Fibroblast of lung (primary cell): ENCODE measurements at regions not wholly inside any gene's neighbourhood (a gene's known extent, or its start where the extent isn't known, plus 50 kb on each side); places are given as distances from the start of the nearest gene placed in this dataset.

Experiments
- DNase-seq, 2 donors: peaks; one replicate each; pipeline versions ENCODE4 v3.0.0 to v3.0.0-alpha.2; 2010; ENCODE audit warnings: low read depth in 2 of 2
- H2AFZ ChIP-seq: 2 replicates; pipeline ENCODE4 v1.5.1; 2012; ENCODE audit warnings: low read length, control low read depth, inconsistent platforms
- H3K27ac ChIP-seq: 2 replicates; pipeline ENCODE4 v1.5.1; 2011; ENCODE audit warnings: low read length, control low read depth; ENCODE audit not compliant: insufficient read depth
- H3K27me3 ChIP-seq: 2 replicates; pipeline ENCODE4 v1.5.1; 2011; ENCODE audit warnings: mild to moderate bottlenecking, low read length; ENCODE audit not compliant: control insufficient read depth, insufficient read depth
- H3K36me3 ChIP-seq: 2 replicates; pipeline ENCODE4 v1.5.1; 2011; ENCODE audit warnings: low read length; ENCODE audit not compliant: control insufficient read depth, insufficient read depth
- H3K4me1 ChIP-seq: 2 replicates; pipeline ENCODE4 v1.5.1; 2011; ENCODE audit warnings: low read length; ENCODE audit not compliant: control insufficient read depth, insufficient read depth; ENCODE audit errors: extremely low read depth
- H3K4me2 ChIP-seq: 2 replicates; pipeline ENCODE4 v1.5.1; 2011; ENCODE audit warnings: low read length, control low read depth; ENCODE audit not compliant: insufficient read depth; ENCODE audit errors: extremely low read depth
- H3K4me3 ChIP-seq, 4 experiments: fragments of 200-600 bp in 1 of 4; sonication (generic) in 1 of 4; replicated peaks in 1 of 4; 2 replicates each; pipeline ENCODE4 v1.5.1; 2011 to 2016; ENCODE audit warnings: low read length in 4 of 4, low read depth in 3 of 4, mild to moderate bottlenecking in 3 of 4, control low read depth in 2 of 4, inconsistent platforms in 1 of 4, mixed read lengths in 1 of 4; ENCODE audit not compliant: insufficient read depth in 1 of 4; ENCODE audit errors: control extremely low read depth in 1 of 4
- H3K79me2 ChIP-seq: 2 replicates; pipeline ENCODE4 v1.5.1; 2012; ENCODE audit warnings: mild to moderate bottlenecking, low read length, inconsistent platforms; ENCODE audit not compliant: control insufficient read depth, insufficient read depth
- H3K9ac ChIP-seq: 2 replicates; pipeline ENCODE4 v1.5.1; 2011; ENCODE audit warnings: mild to moderate bottlenecking, low read length, control low read depth; ENCODE audit not compliant: insufficient read depth
- H3K9me3 ChIP-seq: 2 replicates; pipeline ENCODE4 v1.5.1; 2012; ENCODE audit warnings: low read depth, low read length; ENCODE audit not compliant: control insufficient read depth, insufficient read depth
- H4K20me1 ChIP-seq: 2 replicates; pipeline ENCODE4 v1.5.1; 2011; ENCODE audit warnings: low read length; ENCODE audit not compliant: control insufficient read depth, insufficient read depth; ENCODE audit errors: extremely low read depth
- EZH2 ChIP-seq: IDR thresholded peaks from 2 replicates; pipeline ENCODE4 v1.5.1; 2012; ENCODE audit warnings: low read length, control low read depth, mild to moderate bottlenecking; ENCODE audit errors: missing control alignments
- TF ChIP-seq, protein P1 (sequence below), 2 donors: IDR thresholded peaks in 1 of 2; conservative IDR thresholded peaks in 1 of 2; 1 replicate in 1 of 2; 2 replicates in 1 of 2; pipeline ENCODE4 v1.5.1; 2011 to 2012; ENCODE audit warnings: low read length in 2 of 2, control low read depth in 1 of 2, inconsistent platforms in 1 of 2, low read depth in 1 of 2, mild to moderate bottlenecking in 1 of 2

DNA sequence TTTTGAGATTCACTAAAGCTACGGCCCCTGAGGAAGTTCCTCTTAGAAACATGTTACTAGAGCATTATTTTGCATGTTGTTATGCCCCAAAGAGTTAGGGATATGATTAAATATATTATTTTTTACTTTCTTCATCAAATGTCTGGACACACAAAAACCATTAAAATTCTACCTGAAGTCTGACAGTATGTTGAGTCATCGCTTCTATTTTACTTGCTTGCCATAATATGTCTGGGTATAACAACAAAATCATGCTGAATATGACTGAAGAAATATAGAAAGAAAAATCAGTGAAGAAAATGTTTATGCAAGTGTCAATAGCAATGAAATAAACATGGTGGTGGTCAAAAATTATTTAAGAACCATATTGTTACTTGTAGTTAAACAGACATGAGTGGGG lies 1818.5 kb upstream of the ADGRL3 start:
- H2AFZ ChIP-seq: no peak overlapping the region
- H3K4me3 ChIP-seq: no peak overlapping the region
- H3K27me3 ChIP-seq: no peaks in the 10 kb centered on the region
- no peak overlapping the region for H3K9ac ChIP-seq
- no peaks in the 10 kb centered on the region for H3K9me3 ChIP-seq
- H3K4me1 ChIP-seq: no peaks in the 10 kb centered on the region
- no peak for TF ChIP-seq EZH2
- TF ChIP-seq, protein P1, sequence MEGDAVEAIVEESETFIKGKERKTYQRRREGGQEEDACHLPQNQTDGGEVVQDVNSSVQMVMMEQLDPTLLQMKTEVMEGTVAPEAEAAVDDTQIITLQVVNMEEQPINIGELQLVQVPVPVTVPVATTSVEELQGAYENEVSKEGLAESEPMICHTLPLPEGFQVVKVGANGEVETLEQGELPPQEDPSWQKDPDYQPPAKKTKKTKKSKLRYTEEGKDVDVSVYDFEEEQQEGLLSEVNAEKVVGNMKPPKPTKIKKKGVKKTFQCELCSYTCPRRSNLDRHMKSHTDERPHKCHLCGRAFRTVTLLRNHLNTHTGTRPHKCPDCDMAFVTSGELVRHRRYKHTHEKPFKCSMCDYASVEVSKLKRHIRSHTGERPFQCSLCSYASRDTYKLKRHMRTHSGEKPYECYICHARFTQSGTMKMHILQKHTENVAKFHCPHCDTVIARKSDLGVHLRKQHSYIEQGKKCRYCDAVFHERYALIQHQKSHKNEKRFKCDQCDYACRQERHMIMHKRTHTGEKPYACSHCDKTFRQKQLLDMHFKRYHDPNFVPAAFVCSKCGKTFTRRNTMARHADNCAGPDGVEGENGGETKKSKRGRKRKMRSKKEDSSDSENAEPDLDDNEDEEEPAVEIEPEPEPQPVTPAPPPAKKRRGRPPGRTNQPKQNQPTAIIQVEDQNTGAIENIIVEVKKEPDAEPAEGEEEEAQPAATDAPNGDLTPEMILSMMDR (conservative IDR thresholded peaks at IDR 0.05 in 1 of 2, IDR thresholded peaks at IDR 0.05 in 1 of 2; ENCODE audit: low read depth in 1 of 2, low read length in 2 of 2): no peak
- no peak overlapping the region for H3K27ac ChIP-seq
- H3K36me3 ChIP-seq: no peaks in the 10 kb centered on the region
- H4K20me1 ChIP-seq: no peaks in the 10 kb centered on the region
- H3K79me2 ChIP-seq: no peaks in the 10 kb centered on the region
- no peak overlapping the region for H3K4me2 ChIP-seq
- no peak for DNase-seq

DNA sequence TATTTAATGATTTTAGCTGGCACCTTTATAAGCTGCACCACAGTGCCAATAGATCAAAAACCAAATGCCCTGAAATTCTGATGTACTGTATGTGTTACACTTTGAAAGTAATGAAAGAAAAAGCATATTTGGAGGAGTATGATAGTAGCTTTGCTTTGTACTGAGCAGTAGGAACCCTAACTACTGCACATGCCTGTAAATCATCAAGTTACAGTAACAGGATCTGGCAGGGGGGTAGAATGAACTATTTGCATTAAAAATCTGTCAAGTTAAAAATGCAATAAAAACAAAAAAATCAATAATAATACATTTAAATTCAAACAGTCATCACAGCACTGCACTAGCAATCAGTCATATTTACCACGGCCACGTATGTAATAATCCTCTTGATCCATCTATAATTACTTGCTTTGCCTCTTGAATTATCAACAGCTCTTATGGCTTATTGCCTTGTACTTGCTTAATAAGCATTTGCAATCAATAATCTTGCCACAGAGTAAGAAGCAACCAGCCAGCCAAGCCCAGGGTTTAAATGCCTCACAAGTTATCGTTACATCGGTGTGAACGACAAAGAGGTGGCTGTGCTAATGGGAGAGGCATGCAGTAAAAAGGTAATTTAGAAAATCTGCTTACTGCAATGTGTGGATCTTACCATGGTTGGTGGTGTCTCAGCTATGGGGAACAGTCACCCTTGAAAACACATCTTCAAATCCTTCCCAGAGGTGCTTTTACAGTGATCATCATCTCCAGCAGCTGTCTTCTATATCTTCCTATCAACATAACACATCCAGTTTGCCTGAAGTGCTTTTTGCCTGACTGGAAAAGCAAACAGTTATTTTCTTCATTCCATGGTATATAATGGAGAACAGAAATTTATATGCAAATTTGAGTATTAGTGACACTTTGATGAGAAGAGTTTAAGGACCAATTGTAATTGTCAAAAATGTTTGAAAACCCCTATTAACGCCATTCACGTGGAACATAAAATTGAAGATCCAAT lies 1812.1 kb upstream of the ADGRL3 start:
- DNase-seq: no peak

DNA sequence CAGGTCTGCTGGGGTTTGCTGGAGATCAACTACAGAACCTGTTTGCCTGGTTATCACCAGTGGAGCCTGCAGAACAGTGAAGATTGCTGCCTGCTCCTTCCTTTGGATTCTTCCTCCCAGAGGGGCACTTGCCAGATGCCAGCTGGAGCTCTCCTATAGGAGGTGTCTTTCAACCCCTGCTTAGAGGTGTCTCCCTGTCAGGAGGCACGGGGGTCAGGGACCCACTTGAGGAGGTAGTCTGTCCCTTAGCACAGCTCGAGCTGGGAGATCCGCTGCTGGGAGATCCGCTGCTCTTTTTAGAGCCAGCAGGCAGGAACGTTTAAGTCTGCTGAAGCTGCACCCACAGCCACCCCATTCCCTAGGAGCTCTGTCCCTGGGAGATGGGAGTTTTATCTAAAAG lies 1806.3 kb upstream of the ADGRL3 start:
- Histone ChIP-seq H3K9ac (no peak overlapping the region), H3K4me1 (no peaks in the 10 kb centered on the region), H3K79me2 (no peaks in the 10 kb centered on the region), H4K20me1 (no peaks in the 10 kb centered on the region), H3K27me3 (no peaks in the 10 kb centered on the region), H3K27ac (no peak overlapping the region), H3K36me3 (no peaks in the 10 kb centered on the region), H2AFZ (no peak overlapping the region), H3K4me3 (no peak overlapping the region), H3K4me2 (no peak overlapping the region), H3K9me3 (no peaks in the 10 kb centered on the region)
- DNase-seq: no peak
- TF ChIP-seq, protein P1 (conservative IDR thresholded peaks at IDR 0.05 in 1 of 2, IDR thresholded peaks at IDR 0.05 in 1 of 2; ENCODE audit: low read depth in 1 of 2, low read length in 2 of 2): no peak
- TF ChIP-seq EZH2: no peak

More for the DNA sequence above, 1812.1 kb upstream of the ADGRL3 start:
- Histone ChIP-seq H3K4me2 (no peak overlapping the region), H3K79me2 (no peaks in the 10 kb centered on the region), H2AFZ (no peak overlapping the region), H4K20me1 (no peaks in the 10 kb centered on the region), H3K9ac (no peak overlapping the region), H3K9me3 (no peaks in the 10 kb centered on the region), H3K4me1 (no peaks in the 10 kb centered on the region), H3K27me3 (no peaks in the 10 kb centered on the region), H3K27ac (no peak overlapping the region), H3K36me3 (no peaks in the 10 kb centered on the region), H3K4me3 (no peak overlapping the region)
- TF ChIP-seq, protein P1 (conservative IDR thresholded peaks at IDR 0.05 in 1 of 2, IDR thresholded peaks at IDR 0.05 in 1 of 2; ENCODE audit: low read depth in 1 of 2, low read length in 2 of 2): no peak
- no peak for TF ChIP-seq EZH2
